ENCODE measurements at regions not wholly inside any gene's neighbourhood (a gene's known extent, or its start where the extent isn't known, plus 50 kb on each side); places are given as distances from the start of the nearest gene placed in this dataset.

- Histone ChIP-seq H3K4me2 (ENCODE audit: insufficient read depth in 1 of 2, low read depth in 2 of 2, low read length in 2 of 2) (no peak overlapping the region), H3K14ac (ENCODE audit: insufficient read length) (no peak overlapping the region), H3K23ac (ENCODE audit: insufficient read length) (no peak overlapping the region), H3K4me1 (replicated peaks in 1 of 4; ENCODE audit: control insufficient read depth in 3 of 4, insufficient read depth in 4 of 4, low read length in 3 of 4) (peaks cover 0 to 3% (median 0%) of the 10 kb centered on the region in 4 experiments; a peak in 1 of 7 replicates), H2AK5ac (ENCODE audit: low read depth, low read length) (no peak overlapping the region), H3K9me3 (ENCODE audit: insufficient read depth in 2 of 2, low read depth in 1 of 2, low read length in 1 of 2) (0 out of 4 replicates have a peak, but pooled peaks cover 0 to 3% of the 10 kb centered on the region in 2 experiments), H2BK120ac (replicated peaks; ENCODE audit: low read depth, low read length) (no peak overlapping the region), H3K79me2 (ENCODE audit: control insufficient read depth in 1 of 2, insufficient read depth in 2 of 2, low read length in 2 of 2) (no peaks in the 10 kb centered on the region), H4K20me1 (replicated peaks in 1 of 2; ENCODE audit: control insufficient read depth in 1 of 2, insufficient read depth in 2 of 2, low read length in 2 of 2) (no peaks in the 10 kb centered on the region), H3K36me3 (ENCODE audit: control insufficient read depth in 2 of 4, insufficient read depth in 4 of 4, low read length in 3 of 4) (no peaks in the 10 kb centered on the region), H2BK20ac (ENCODE audit: low read length) (no peak overlapping the region), H3K27me3 (replicated peaks in 1 of 4; ENCODE audit: control insufficient read depth in 3 of 4, extremely low read depth in 1 of 4, insufficient read depth in 3 of 4, low read length in 3 of 4) (no peaks in the 10 kb centered on the region), H2AFZ (ENCODE audit: low read length) (no peak overlapping the region), H4K91ac (replicated peaks; ENCODE audit: insufficient read length, low read length) (no peak overlapping the region), H2BK15ac (ENCODE audit: low read length) (no peak overlapping the region), H2BK12ac (ENCODE audit: low read depth, low read length) (no peak overlapping the region), H4K8ac (ENCODE audit: extremely low read depth, insufficient read depth, low read length) (no peak overlapping the region), H3K56ac (replicated peaks; ENCODE audit: insufficient read length, low read depth, low read length) (no peak overlapping the region), H3K23me2 (ENCODE audit: low read depth, low read length) (no peaks in the 10 kb centered on the region), H3K9ac (replicated peaks in 1 of 4; ENCODE audit: extremely low read depth in 1 of 4, low read depth in 3 of 4, low read length in 3 of 4) (no peak overlapping the region), H3K4me3 (ENCODE audit: extremely low read depth in 1 of 4, insufficient read depth in 2 of 4, low read depth in 3 of 4, low read length in 4 of 4) (no peak overlapping the region), H3K79me1 (ENCODE audit: low read depth, low read length) (no peaks in the 10 kb centered on the region), H3K4ac (replicated peaks; ENCODE audit: insufficient read length, low read depth, low read length) (no peak overlapping the region), H3K27ac (ENCODE audit: low read depth, low read length) (no peak overlapping the region), H3K18ac (ENCODE audit: extremely low read depth, low read length) (no peak overlapping the region), H2BK5ac (ENCODE audit: low read depth, low read length) (no peak overlapping the region), H4K5ac (ENCODE audit: insufficient read length, low read depth, low read length) (no peak overlapping the region)
- 92% methylated on average over 2 of the region's 2 CpGs; no CpG with 5 or more reads in 1 of the 2 experiments for WGBS, 2 experiments (ENCODE audit: extremely low coverage in 1 of 2, insufficient coverage in 1 of 2, insufficient read length in 1 of 2, insufficient replicate concordance in 2 of 2, low coverage in 1 of 2, low lambda C conversion rate in 2 of 2, missing lambda C conversion rate in 1 of 2)
- no peak for DNase-seq (ENCODE audit: low read depth in 1 of 2, low spot score in 2 of 2)
- CTCF ChIA-PET (ENCODE audit: partially characterized antibody), result interaction anchor here (0.5 to 0.6 kb wide), 2 partner anchors 92 to 203 kb away, joined by 3 to 4 read pairs; no protein-coding TSS in a partner anchor
- FAIRE-seq, result no peak
- POLR2A ChIA-PET (ENCODE audit: partially characterized antibody), result no interaction called here
- no peak for TF ChIP-seq CHD7 (IDR thresholded peaks at IDR 0.05; ENCODE audit: insufficient replicate concordance, low read length)
These were observed 135.7 kb downstream of the CMPK2 start for GRCh38 chr2:6730003-6730402.

Data from H1 (cell line).